Upper lobe of right lung (tissue), 1 donor: ENCODE measurements at regions not wholly inside any gene's neighbourhood (a gene's known extent, or its start where the extent isn't known, plus 50 kb on each side); places are given as distances from the start of the nearest gene placed in this dataset.

Source experiments
- ATAC-seq: fragments of 200-7000 bp; cut with Tn5 transposase; one replicate; pipeline ENCODE4 v1.9.1; 2020; ENCODE audit warnings: mild to moderate bottlenecking, moderate library complexity
- DNase-seq: peaks from one replicate; pipeline ENCODE4 v3.0.0-alpha.2; 2020
- H3K27ac ChIP-seq: fragments of 200-600 bp; one replicate; pipeline ENCODE4 v1.8.0; 2022
- H3K27me3 ChIP-seq: fragments of 200-600 bp; one replicate; pipeline ENCODE4 v1.8.0; 2022; ENCODE audit warnings: mild to moderate bottlenecking
- H3K36me3 ChIP-seq: fragments of 200-600 bp; one replicate; pipeline ENCODE4 v1.8.0; 2022
- H3K4me1 ChIP-seq: fragments of 200-600 bp; one replicate; pipeline ENCODE4 v1.8.0; 2022
- H3K4me3 ChIP-seq: fragments of 200-600 bp; one replicate; pipeline ENCODE4 v1.8.0; 2022; ENCODE audit warnings: mild to moderate bottlenecking
- H3K9me3 ChIP-seq: fragments of 200-600 bp; one replicate; pipeline ENCODE4 v1.8.0; 2022
- CTCF ChIP-seq: fragments of 200-600 bp; IDR thresholded peaks from one replicate; pipeline ENCODE4 v1.8.0; 2022; ENCODE audit warnings: antibody characterized with exemption
- intact Hi-C: fragments of 100-400 bp; cut with DNase I; formaldehyde crosslinking; loops from one replicate; pipeline ENCODE4 v1.11.0; 2022
- donor health status: DM: no; HTN: yes; CAD: no; lungs with severe emphysema.

- DNase-seq (no peak), ATAC-seq (no peak)
- intact Hi-C loops: no loop called here
- no peaks in the 10 kb centered on the region for H3K9me3 ChIP-seq
- H3K4me3 ChIP-seq: no peak overlapping the region
- no peak overlapping the region for H3K27ac ChIP-seq
- TF ChIP-seq CTCF: no peak
- H3K36me3 ChIP-seq: no peaks in the 10 kb centered on the region
- H3K4me1 ChIP-seq: no peaks in the 10 kb centered on the region
- no peaks in the 10 kb centered on the region for H3K27me3 ChIP-seq
These were observed 218.1 kb upstream of the FOXP2 start for GRCh38 chr7:114196517-114196916.

DNA sequence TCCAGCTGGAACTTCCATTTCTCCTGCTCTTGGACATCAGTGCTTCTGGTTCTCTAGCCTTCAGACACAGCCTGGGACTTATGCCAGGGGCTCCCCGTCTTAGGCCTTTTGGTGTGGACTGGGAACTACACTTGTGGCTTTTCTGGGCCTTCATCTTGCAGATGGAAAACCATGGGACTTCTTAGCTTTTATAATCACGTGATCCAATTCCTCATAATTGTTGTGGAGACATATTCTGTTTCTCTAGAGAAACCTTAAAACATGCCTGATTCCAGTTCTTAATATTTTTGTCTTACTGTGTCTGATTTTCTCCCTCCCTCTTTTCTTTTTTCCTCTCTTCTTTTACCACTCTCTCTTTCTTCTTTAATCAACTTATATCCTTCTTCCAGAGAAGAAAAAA is 224.2 kb upstream of the FOXP2 start:
- H3K27ac ChIP-seq: no peak overlapping the region
- intact Hi-C loops: no loop called here

GRCh38 chr7:114183311-114184088 is 231.1 kb upstream of the FOXP2 start:
- Histone ChIP-seq H3K36me3 (no peaks in the 10 kb centered on the region), H3K9me3 (no peaks in the 10 kb centered on the region), H3K27ac (no peak overlapping the region), H3K27me3 (no peaks in the 10 kb centered on the region), H3K4me1 (no peaks in the 10 kb centered on the region), H3K4me3 (no peak overlapping the region)
- TF ChIP-seq CTCF: no peak
- DNase-seq (no peak), ATAC-seq (no peak)
- intact Hi-C loops: no loop called here

More for the DNA sequence above, 224.2 kb upstream of the FOXP2 start:
- TF ChIP-seq CTCF: no peak
- ATAC-seq (no peak), DNase-seq (no peak)
- no peaks in the 10 kb centered on the region for H3K9me3 ChIP-seq
- no peaks in the 10 kb centered on the region for H3K4me1 ChIP-seq
- H3K27me3 ChIP-seq: no peaks in the 10 kb centered on the region
- no peak overlapping the region for H3K4me3 ChIP-seq
- no peaks in the 10 kb centered on the region for H3K36me3 ChIP-seq

- H3K27me3 ChIP-seq: no peaks in the 10 kb centered on the region
These were observed 231.8 kb upstream of the FOXP2 start for GRCh38 chr7:114182837-114183236.

GRCh38 chr7:114181280-114181679 is 233.3 kb upstream of the FOXP2 start:
- intact Hi-C loops: no loop called here
- Histone ChIP-seq H3K27ac (no peak overlapping the region), H3K27me3 (no peaks in the 10 kb centered on the region), H3K9me3 (no peaks in the 10 kb centered on the region), H3K36me3 (no peaks in the 10 kb centered on the region), H3K4me3 (no peak overlapping the region), H3K4me1 (no peaks in the 10 kb centered on the region)
- TF ChIP-seq CTCF: no peak
- no peak for DNase-seq
- no peak for ATAC-seq

More at GRCh38 chr7:114182837-114183236, 231.8 kb upstream of the FOXP2 start:
- no peak overlapping the region for H3K4me3 ChIP-seq
- intact Hi-C loops: no loop called here
- no peak overlapping the region for H3K27ac ChIP-seq
- no peak for ATAC-seq
- no peaks in the 10 kb centered on the region for H3K36me3 ChIP-seq
- H3K9me3 ChIP-seq: no peaks in the 10 kb centered on the region
- no peaks in the 10 kb centered on the region for H3K4me1 ChIP-seq
- no peak for TF ChIP-seq CTCF
- no peak for DNase-seq
